SIG-M5 treated with dmso at 0.1 percent for 504 hours (cell line): ENCODE measurements at regions not wholly inside any gene's neighbourhood (a gene's known extent, or its start where the extent isn't known, plus 50 kb on each side); places are given as distances from the start of the nearest gene placed in this dataset.
A peak's percentile ranks its signal among the peaks of the same experiment; 100 is the strongest.
"Not testable (repeated sequence)": the region's sequence is repeated elsewhere in the genome, so short reads cannot be mapped to it uniquely, and the experiment has no call there.

Source experiments
- DNase-seq: peaks from one replicate; lab custom pipeline; 2025; ENCODE audit not compliant: unreplicated experiment; lab: John Stamatoyannopoulos, UW

- no peak for DNase-seq
Measured at GRCh38 chr7:96770758-96771157, 61.1 kb upstream of the SEM1 start.

- no peak for DNase-seq
Measured at GRCh38 chr7:96772139-96772694, 62.6 kb upstream of the SEM1 start.

- no peak for DNase-seq
Measured at GRCh38 chr7:96773483-96773882, 63.8 kb upstream of the SEM1 start.

- DNase-seq, result no peak
Measured at GRCh38 chr7:96774358-96774757, 64.7 kb upstream of the SEM1 start.

- DNase-seq, result no peak
Measured at GRCh38 chr7:96775046-96775445, 65.4 kb upstream of the SEM1 start.

DNA sequence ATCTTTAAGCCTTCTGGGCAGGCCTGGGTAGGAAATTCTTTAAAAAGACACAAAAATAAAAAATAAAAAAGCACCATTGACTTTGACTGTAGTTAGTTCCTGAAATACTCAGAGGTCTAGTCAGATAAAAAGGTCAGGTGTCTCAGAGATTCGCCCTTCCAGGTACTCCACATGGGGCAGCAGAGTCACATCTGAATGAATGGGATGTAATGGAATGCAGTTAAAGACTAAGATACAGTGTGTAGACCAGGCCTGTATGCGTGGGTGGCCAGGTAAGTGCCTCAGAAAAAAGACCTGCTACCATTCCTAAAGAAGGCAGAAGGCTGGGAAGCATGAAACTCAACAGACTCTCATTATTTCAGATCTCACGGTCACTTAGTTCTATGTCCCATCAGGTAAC lies 68.6 kb upstream of the SEM1 start:
- no peak for DNase-seq

DNA sequence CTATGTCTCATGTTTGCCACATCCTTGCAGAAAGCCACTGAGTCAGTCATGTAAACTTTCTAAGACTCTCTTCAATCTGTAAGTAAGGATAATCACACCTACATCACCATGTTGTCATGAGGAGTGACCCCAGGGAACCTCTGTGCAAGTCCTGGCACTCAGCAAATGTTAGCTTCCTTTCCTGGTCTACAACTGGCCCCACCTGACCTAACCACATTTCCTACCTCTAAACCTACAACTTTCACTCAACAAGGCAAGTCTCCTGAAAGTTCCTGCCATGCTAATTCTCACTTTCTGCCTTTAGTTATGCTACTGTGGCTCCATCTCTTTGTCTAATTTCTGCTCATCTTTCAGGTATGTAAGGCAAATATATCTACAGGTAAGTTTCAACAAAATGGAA lies 72.3 kb upstream of the SEM1 start:
- DNase-seq, result no peak

DNA sequence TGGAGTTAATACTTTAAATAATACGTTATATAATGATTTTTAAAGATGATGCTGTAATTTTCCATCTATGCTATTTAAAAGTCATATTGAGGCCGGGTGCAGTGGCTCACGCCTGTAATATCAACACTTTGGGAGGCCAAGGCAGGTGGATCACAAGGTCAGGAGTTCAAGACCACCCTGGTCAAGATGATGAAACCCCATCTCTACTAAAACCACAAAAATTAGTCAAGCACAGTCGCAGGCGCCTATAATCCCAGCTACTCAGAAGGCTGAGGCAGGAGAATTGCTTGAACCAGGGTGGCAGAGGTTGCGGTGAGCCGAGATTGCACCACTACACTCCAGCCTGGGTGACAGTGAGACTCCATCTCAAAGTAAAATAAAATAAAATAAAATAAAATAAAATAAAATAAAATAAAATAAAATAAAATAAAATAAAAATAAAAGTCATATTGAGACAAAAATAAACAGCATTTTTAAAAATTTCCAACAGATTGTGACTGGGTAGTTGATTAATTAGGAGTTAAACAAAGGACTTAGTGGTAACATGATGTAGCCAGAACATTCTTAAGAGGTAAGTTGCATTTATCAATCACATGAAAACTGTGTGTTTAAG lies 73.1 kb upstream of the SEM1 start:
- DNase-seq, result not testable (repeated sequence)

GRCh38 chr7:96784597-96784996 lies 75.0 kb upstream of the SEM1 start:
- no peak for DNase-seq

- DNase-seq, result no peak
Measured at GRCh38 chr7:96786261-96786997, 76.8 kb upstream of the SEM1 start.

DNA sequence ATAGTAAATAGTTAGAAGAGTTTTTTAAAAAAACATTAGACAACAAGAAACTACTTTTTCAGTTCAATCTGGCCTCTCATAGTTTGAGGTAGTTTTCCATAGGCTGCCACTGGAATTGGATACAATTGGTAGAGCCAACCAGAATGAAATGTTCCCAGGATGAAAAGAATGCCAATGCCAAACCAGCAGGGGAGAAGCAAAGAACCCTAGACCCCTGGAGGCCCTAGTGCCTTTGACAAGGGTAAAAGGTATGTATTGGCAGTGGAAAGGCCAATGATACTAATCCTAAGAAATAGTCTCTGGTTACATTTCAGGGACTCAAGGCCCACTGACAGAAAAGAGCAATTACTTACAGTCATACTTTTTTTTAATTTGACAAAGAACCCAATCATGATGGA lies 77.4 kb upstream of the SEM1 start:
- DNase-seq, result no peak

- DNase-seq, result no peak
Measured at GRCh38 chr7:96789914-96790313, 80.3 kb upstream of the SEM1 start.

DNA sequence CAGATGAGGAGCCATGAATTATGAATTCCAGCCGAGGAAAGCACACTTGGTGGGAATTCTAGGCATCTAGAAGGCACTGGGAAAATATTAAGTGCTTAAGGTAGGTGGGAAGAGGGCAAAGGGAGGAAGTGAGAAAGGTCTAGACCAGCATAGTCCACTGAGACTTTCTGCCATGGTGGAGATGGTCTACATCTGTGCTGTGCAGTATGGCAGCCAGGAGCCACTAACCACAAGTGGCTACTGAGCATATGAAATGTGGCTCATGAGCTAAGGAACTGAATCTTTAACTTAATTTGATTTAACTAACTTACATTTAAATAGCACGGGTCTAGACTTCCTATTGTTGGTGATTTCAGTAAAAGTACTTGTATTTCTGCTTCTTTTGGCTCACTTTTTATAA lies 82.5 kb upstream of the SEM1 start:
- no peak for DNase-seq

GRCh38 chr7:96794063-96794462 lies 84.4 kb upstream of the SEM1 start:
- no peak for DNase-seq

DNA sequence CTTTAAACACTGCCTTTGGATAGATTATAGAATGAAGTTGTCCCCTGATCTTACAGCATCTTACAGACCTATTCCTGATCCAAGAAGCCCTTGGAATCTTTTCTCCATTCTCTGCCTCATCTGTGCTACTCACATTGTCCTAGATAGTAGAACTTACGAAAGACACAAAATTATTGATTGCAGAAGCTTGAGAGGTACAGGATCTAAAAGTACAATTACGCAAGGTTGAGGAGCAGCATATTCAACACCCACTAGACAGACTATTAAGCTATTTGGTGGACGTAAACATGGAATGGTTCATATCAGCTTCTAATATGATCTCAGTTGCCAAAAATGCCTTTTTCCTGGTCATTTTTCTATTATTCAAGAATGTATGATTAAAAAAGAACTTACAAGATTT lies 90.5 kb upstream of the SEM1 start:
- DNase-seq, result no peak

DNA sequence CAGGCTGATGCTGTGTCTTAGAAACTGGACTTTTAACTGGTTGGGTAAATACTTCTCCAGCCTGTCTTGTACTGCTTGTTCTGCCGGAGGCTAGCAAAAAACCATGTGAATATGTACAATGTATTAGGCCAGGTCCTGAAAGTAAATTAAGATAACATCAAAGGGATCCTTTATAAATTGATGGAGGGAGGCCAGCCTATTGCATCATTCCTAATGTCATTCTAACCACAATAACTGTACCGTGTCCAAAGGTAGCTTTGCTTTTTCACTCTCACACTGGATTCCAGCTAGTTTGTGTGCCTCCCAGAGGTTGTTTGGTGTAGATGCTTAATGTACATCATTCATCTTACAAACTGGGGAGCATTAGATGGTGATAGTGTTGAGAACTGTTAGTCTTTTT lies 91.2 kb upstream of the SEM1 start:
- peak; percentile 37 for DNase-seq

DNA sequence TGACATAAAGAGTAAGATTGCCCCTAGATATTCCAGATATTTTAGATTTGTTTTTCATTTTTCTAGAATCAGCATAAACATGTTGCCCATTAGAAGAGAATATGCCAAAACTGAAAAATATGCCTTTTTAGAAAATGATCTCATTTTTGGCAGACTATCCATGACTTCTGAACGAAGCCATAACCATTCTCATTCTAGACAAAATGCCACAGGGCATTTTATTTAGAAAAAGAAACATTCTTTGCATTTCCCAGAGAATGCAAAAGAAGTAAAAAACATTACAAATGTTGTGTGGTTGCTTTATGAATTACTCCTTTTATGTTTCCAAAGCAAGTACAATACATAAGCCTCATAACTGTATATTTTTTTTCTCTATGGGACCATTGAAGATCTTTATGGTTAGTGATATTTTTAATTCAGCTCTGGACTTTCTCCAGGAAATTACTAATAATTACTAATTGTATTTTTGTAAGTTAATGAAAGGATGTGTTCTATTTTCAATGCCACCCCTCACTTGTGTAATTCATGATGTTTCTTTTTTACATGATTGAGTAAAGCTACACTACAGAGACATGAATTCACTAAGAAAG lies 109.6 kb upstream of the SEM1 start:
- DNase-seq, result no peak

DNA sequence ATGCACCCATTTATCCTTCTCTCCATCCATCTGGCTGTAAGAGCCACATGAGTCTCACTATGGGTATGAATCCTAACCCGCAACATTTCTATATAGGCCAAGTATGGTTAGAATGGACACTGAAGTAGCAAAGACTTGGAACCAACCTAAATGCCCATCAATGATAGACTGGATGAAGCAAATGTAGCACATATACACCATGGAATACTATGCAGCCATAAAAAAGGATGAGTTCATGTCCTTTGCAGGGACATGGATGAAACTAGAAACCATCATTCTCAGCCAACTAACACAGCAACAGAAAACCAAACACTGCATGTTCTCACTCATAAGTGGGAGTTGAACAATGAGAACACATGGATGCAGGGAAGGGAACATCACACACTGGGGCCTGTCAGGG lies 111.5 kb upstream of the SEM1 start:
- DNase-seq, result not testable (repeated sequence)

- DNase-seq, result no peak
Measured at GRCh38 chr7:96822824-96823223, 113.2 kb upstream of the SEM1 start.

DNA sequence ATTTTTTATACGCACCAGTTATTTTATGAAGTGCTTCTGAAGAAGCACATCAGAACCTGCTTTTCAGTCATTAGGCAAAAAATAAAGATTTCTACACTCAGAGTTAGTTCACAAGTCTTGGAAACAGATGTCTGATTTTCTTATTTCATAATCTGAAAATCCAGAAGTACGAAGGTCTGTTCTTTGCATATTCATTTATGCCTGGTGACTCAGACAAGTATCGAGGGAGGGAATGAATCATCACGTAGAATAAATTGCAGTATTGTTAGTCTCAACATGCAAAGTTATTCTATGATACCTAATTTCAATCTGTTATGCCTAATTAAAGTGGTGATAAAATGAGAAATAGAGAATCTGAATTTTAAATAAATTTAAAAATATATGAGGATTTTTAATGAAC lies 113.6 kb upstream of the SEM1 start:
- DNase-seq, result peak; percentile 17

DNA sequence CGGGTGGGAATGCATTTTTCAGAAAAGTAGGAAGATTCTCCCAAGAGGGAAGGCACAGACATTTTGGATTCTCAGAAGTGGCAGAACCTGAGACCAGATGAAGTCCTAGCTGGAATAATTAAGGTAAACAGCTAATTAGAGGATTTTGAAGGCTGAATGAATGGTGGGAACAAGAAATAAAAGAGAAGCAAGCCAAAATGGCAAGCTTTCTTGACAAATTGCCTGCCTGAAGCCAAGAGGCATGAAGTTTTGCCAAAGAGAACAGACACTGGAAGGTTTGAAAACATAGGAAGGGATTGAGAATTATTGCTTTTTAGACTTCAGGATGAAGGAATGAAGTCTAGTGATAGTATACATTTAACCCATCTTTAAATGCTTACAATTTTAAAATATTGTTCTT lies 115.0 kb upstream of the SEM1 start:
- no peak for DNase-seq

DNA sequence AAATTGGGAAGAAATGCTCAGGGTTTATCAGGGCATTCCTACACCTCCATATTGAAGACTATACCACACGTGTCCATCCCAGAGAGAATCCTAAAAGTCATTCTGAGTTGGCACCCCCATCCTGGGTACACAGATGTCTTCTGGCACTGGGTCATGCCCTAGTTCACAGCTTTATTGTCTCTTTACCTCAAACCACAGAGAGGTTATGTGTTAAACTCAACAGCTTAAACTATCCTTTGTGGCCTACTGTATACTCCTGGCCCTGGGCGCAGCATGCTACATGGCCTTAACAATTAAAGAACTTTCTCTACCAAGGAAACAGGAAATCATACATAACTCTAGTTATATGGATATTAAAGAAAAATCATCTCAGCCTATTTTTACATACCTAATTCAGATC lies 115.6 kb upstream of the SEM1 start:
- DNase-seq, result no peak
